Mesenchymal stem cell (in vitro differentiated cells and primary cell): ENCODE measurements at regions not wholly inside any gene's neighbourhood (a gene's known extent, or its start where the extent isn't known, plus 50 kb on each side); places are given as distances from the start of the nearest gene placed in this dataset.

Experiments
- DNase-seq: peaks from one replicate; pipeline ENCODE4 v3.0.0-alpha.2; 2013
- H2AFZ ChIP-seq: one replicate; pipeline ENCODE4 v1.6.1; 2013; ENCODE audit warnings: low read depth, mild to moderate bottlenecking, control low read depth, inconsistent platforms, low read length, moderate library complexity
- H2AK5ac ChIP-seq: 2 replicates; pipeline ENCODE4 v1.6.1; 2013; ENCODE audit warnings: low read length, moderate library complexity, mild to moderate bottlenecking, inconsistent platforms; ENCODE audit not compliant: severe bottlenecking
- H2BK120ac ChIP-seq: one replicate; pipeline ENCODE4 v1.6.1; 2013; ENCODE audit warnings: low read depth, mild to moderate bottlenecking, inconsistent platforms, low read length, moderate library complexity
- H2BK12ac ChIP-seq, 2 experiments: one replicate each; pipeline ENCODE4 v1.6.1; 2013; ENCODE audit warnings: inconsistent platforms in 2 of 2, low read length in 2 of 2, mild to moderate bottlenecking in 2 of 2, moderate library complexity in 2 of 2, control low read depth in 1 of 2
- H2BK15ac ChIP-seq: one replicate; pipeline ENCODE4 v1.6.1; 2013; ENCODE audit warnings: mild to moderate bottlenecking, low read depth, inconsistent platforms; ENCODE audit not compliant: poor library complexity, severe bottlenecking
- H2BK5ac ChIP-seq: 2 replicates; pipeline ENCODE4 v1.6.1; 2013; ENCODE audit warnings: low read depth, mild to moderate bottlenecking, low read length, control low read depth, inconsistent platforms; ENCODE audit not compliant: poor library complexity, severe bottlenecking
- H3K14ac ChIP-seq, 2 experiments: one replicate each; pipeline ENCODE4 v1.6.1; 2013; ENCODE audit warnings: inconsistent platforms in 2 of 2, low read length in 2 of 2, control low read depth in 1 of 2, mild to moderate bottlenecking in 1 of 2, moderate library complexity in 1 of 2
- H3K18ac ChIP-seq, 2 experiments: one replicate each; pipeline ENCODE4 v1.6.1; 2013; ENCODE audit warnings: inconsistent platforms in 2 of 2, low read length in 2 of 2, control low read depth in 1 of 2, low read depth in 1 of 2, mild to moderate bottlenecking in 1 of 2
- H3K23ac ChIP-seq, 2 experiments: one replicate each; pipeline ENCODE4 v1.6.1; 2013; ENCODE audit warnings: inconsistent platforms in 2 of 2, low read length in 2 of 2, mild to moderate bottlenecking in 2 of 2, moderate library complexity in 2 of 2, control low read depth in 1 of 2
- H3K27ac ChIP-seq: 2 replicates; pipeline ENCODE4 v1.5.1; 2013; ENCODE audit warnings: mild to moderate bottlenecking, moderate library complexity, low read length, control low read depth, inconsistent platforms; ENCODE audit not compliant: poor library complexity, severe bottlenecking
- H3K27me3 ChIP-seq, 2 experiments: 2 replicates each; pipeline versions ENCODE4 v1.6.1 to v1.7.0; 2013; ENCODE audit warnings: low read length in 2 of 2, mild to moderate bottlenecking in 2 of 2, moderate library complexity in 2 of 2, control low read depth in 1 of 2, inconsistent platforms in 1 of 2; ENCODE audit not compliant: control insufficient read depth in 1 of 2, insufficient read depth in 1 of 2
- H3K36me3 ChIP-seq, 2 experiments: 2 replicates each; pipeline versions ENCODE4 v1.6.1 to v1.7.0; 2013; ENCODE audit warnings: low read length in 2 of 2, control low read depth in 1 of 2, inconsistent platforms in 1 of 2, low read depth in 1 of 2, mild to moderate bottlenecking in 1 of 2; ENCODE audit not compliant: insufficient read depth in 2 of 2, control insufficient read depth in 1 of 2
- H3K4ac ChIP-seq, 2 experiments: one replicate each; pipeline ENCODE4 v1.6.1; 2013; ENCODE audit warnings: inconsistent platforms in 2 of 2, low read length in 2 of 2, mild to moderate bottlenecking in 2 of 2, moderate library complexity in 2 of 2, control low read depth in 1 of 2, low read depth in 1 of 2
- H3K4me1 ChIP-seq: 2 replicates; pipeline ENCODE4 v1.6.1; 2013; ENCODE audit warnings: low read depth, low read length, control low read depth; ENCODE audit not compliant: control insufficient read depth, insufficient read depth
- H3K4me2 ChIP-seq: 2 replicates; pipeline ENCODE4 v1.6.1; 2013; ENCODE audit warnings: low read length, mild to moderate bottlenecking, inconsistent platforms; ENCODE audit not compliant: poor library complexity, severe bottlenecking
- H3K4me3 ChIP-seq, 2 experiments: 2 replicates each; pipeline versions ENCODE4 v1.5.1 to v1.7.0; 2013; ENCODE audit warnings: low read length in 2 of 2, mild to moderate bottlenecking in 2 of 2, control low read depth in 1 of 2, low read depth in 1 of 2; ENCODE audit not compliant: insufficient read depth in 1 of 2
- H3K79me1 ChIP-seq: replicated peaks from 2 replicates; pipeline ENCODE4 v1.6.1; 2013; ENCODE audit warnings: mild to moderate bottlenecking, control low read depth, low read length, inconsistent platforms; ENCODE audit not compliant: poor library complexity, severe bottlenecking
- H3K9ac ChIP-seq: 2 replicates; pipeline ENCODE4 v1.7.0; 2013; ENCODE audit warnings: mild to moderate bottlenecking, low read length, moderate library complexity
- H3K9me3 ChIP-seq: 2 replicates; pipeline ENCODE4 v1.7.0; 2013; ENCODE audit warnings: mild to moderate bottlenecking, low read length; ENCODE audit not compliant: control insufficient read depth
- H4K8ac ChIP-seq: one replicate; pipeline ENCODE4 v1.6.1; 2013; ENCODE audit warnings: inconsistent platforms, mild to moderate bottlenecking, low read length, moderate library complexity
- H4K91ac ChIP-seq: one replicate; pipeline ENCODE4 v1.6.1; 2013; ENCODE audit warnings: mild to moderate bottlenecking, low read length, inconsistent platforms
- WGBS: methylation state at CpG from one replicate; pipeline ENCODE4 v1.1.7; 2013; ENCODE audit warnings: mixed read lengths; 5-methylcytosine and 5-hydroxymethylcytosine counted together

DNA sequence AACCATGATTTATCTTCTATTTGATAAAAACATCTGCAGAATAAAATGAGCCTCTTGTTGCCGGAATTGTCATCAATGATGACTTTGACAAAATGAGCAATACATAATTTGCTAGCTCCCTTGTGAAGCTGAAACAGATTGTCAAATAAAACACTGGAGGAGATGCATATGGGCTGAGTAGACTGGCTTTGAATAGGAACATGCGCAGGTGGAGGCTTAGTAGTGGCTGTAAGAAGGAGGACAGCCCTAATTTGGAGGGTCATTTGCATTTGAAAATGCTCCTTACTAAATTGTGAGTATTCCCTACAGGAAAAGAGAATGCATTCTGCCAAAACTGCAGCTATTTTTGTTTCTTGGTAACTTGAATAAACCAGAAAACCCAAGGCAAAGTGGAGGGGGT is 329.1 kb downstream of the PPARGC1A start:
- no peak overlapping the region for H3K9ac ChIP-seq
- H3K18ac ChIP-seq = no peak overlapping the region
- H2AK5ac ChIP-seq = no peak overlapping the region
- no peak overlapping the region for H4K91ac ChIP-seq
- no peak overlapping the region for H2BK12ac ChIP-seq
- H2BK15ac ChIP-seq = no peak overlapping the region
- no peak overlapping the region for H4K8ac ChIP-seq
- no peaks in the 10 kb centered on the region for H3K27me3 ChIP-seq
- H3K27ac ChIP-seq = no peak overlapping the region
- H2BK5ac ChIP-seq = no peak overlapping the region
- peaks cover 4% of the 10 kb centered on the region for H3K9me3 ChIP-seq
- no peaks in the 10 kb centered on the region for H3K4me1 ChIP-seq
- H3K4me2 ChIP-seq = no peak overlapping the region
- H2AFZ ChIP-seq = no peak overlapping the region
- H3K79me1 ChIP-seq = no peaks in the 10 kb centered on the region
- no peak overlapping the region for H3K4ac ChIP-seq
- no peak overlapping the region for H2BK120ac ChIP-seq
- H3K4me3 ChIP-seq = no peak overlapping the region
- 88% methylated on average over 2 of the region's 2 CpGs for WGBS
- no peaks in the 10 kb centered on the region for H3K36me3 ChIP-seq
- DNase-seq = no peak
- H3K23ac ChIP-seq = no peak overlapping the region
- H3K14ac ChIP-seq = no peak overlapping the region

DNA sequence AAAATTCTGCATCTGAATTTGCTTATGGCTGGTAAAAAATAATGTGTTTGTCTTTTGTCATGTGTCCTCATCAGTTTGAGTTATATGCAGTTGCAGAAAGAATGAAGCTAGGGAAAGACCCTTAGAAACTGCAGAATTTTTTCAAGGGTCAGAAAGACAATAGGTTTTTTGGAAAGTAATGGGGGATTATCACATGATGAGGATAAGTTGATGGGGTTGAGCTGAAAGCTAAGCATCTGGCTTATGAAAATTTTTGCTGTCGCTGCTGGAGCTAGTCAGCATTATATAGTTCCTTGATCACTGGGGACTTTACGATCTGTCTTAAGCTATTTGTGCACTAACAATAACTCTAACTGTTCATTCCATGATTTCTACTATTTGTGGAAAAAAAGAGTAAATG is 331.7 kb downstream of the PPARGC1A start:
- H3K79me1 ChIP-seq = no peaks in the 10 kb centered on the region
- H3K4me1 ChIP-seq = no peaks in the 10 kb centered on the region
- H2BK5ac ChIP-seq = no peak overlapping the region
- no peak overlapping the region for H3K4ac ChIP-seq
- no peak overlapping the region for H3K4me2 ChIP-seq
- no peak overlapping the region for H2BK12ac ChIP-seq
- no peak overlapping the region for H2BK120ac ChIP-seq
- no peak overlapping the region for H3K27ac ChIP-seq
- H3K36me3 ChIP-seq = no peaks in the 10 kb centered on the region
- no peak overlapping the region for H3K4me3 ChIP-seq
- WGBS = no CpG with 5 or more reads among the region's 2 CpGs
- H3K14ac ChIP-seq = no peak overlapping the region
- no peak overlapping the region for H2BK15ac ChIP-seq
- no peak overlapping the region for H3K23ac ChIP-seq
- H4K91ac ChIP-seq = no peak overlapping the region
- no peak overlapping the region for H2AK5ac ChIP-seq
- peaks cover 19% of the 10 kb centered on the region for H3K9me3 ChIP-seq
- no peak overlapping the region for H2AFZ ChIP-seq
- no peak overlapping the region for H4K8ac ChIP-seq
- H3K9ac ChIP-seq = no peak overlapping the region
- DNase-seq = no peak
- H3K27me3 ChIP-seq = no peaks in the 10 kb centered on the region
- no peak overlapping the region for H3K18ac ChIP-seq

- Histone ChIP-seq H3K18ac (no peak overlapping the region), H3K4me3 (no peak overlapping the region), H3K79me1 (no peaks in the 10 kb centered on the region), H3K14ac (no peak overlapping the region), H3K9me3 (peaks cover 7% of the 10 kb centered on the region), H2AK5ac (no peak overlapping the region), H3K23ac (no peak overlapping the region), H3K27ac (no peak overlapping the region), H2BK15ac (no peak overlapping the region), H3K4me1 (no peaks in the 10 kb centered on the region), H3K36me3 (no peaks in the 10 kb centered on the region), H3K4ac (no peak overlapping the region), H3K4me2 (no peak overlapping the region), H2AFZ (no peak overlapping the region), H2BK5ac (no peak overlapping the region), H4K91ac (no peak overlapping the region), H3K27me3 (no peaks in the 10 kb centered on the region), H2BK120ac (no peak overlapping the region), H4K8ac (no peak overlapping the region), H2BK12ac (no peak overlapping the region), H3K9ac (no peak overlapping the region)
- 39% methylated on average over 3 of the region's 3 CpGs for WGBS
- no peak for DNase-seq
These were observed 342.2 kb downstream of the PPARGC1A start for GRCh38 chr4:23547601-23548000.

DNA sequence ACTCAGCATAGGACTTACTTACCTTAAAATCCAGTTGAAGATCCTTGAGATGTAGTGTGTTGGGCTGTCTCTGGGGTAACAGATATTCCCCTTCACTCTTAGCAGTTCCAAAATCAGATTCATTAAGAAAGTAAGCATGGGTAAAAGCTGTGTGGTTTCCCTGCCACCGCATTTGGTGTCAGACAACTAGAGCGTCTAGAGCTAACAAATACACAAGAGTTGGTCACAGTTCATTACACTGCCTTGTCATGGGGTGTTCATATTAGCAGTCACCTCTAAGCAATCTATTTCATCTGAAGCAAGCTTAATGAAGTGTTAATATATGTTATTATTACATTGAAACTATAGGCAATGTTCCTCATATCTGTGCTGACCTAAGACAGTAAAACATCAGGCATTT is 342.8 kb downstream of the PPARGC1A start:
- H2BK12ac ChIP-seq = no peak overlapping the region
- no peak overlapping the region for H2BK15ac ChIP-seq
- no peak overlapping the region for H3K23ac ChIP-seq
- H3K9me3 ChIP-seq = peaks cover 7% of the 10 kb centered on the region
- no peak overlapping the region for H2AFZ ChIP-seq
- H3K4me1 ChIP-seq = no peaks in the 10 kb centered on the region
- no peak overlapping the region for H3K14ac ChIP-seq
- WGBS = 89% methylated on average over 2 of the region's 2 CpGs
- no peaks in the 10 kb centered on the region for H3K36me3 ChIP-seq
- H3K4me2 ChIP-seq = no peak overlapping the region
- H3K79me1 ChIP-seq = no peaks in the 10 kb centered on the region
- H3K4me3 ChIP-seq = no peak overlapping the region
- H4K91ac ChIP-seq = no peak overlapping the region
- H2BK120ac ChIP-seq = no peak overlapping the region
- H2BK5ac ChIP-seq = no peak overlapping the region
- no peak overlapping the region for H3K18ac ChIP-seq
- no peaks in the 10 kb centered on the region for H3K27me3 ChIP-seq
- no peak overlapping the region for H2AK5ac ChIP-seq
- DNase-seq = no peak
- no peak overlapping the region for H3K4ac ChIP-seq
- no peak overlapping the region for H3K27ac ChIP-seq
- H4K8ac ChIP-seq = no peak overlapping the region
- H3K9ac ChIP-seq = no peak overlapping the region
